Astrocyte (in vitro differentiated cells and primary cell): ENCODE measurements at regions not wholly inside any gene's neighbourhood (a gene's known extent, or its start where the extent isn't known, plus 50 kb on each side); places are given as distances from the start of the nearest gene placed in this dataset.
"Not testable (repeated sequence)": the region's sequence is repeated elsewhere in the genome, so short reads cannot be mapped to it uniquely, and the experiment has no call there.

Experiments
- DNase-seq: peaks from one replicate; pipeline ENCODE4 v3.0.0-alpha.2; 2010; ENCODE audit warnings: low read depth
- FAIRE-seq: peaks from 2 replicates; lab custom pipeline; 2011; peaks lifted over from hg19 to GRCh38; lab: Jason Lieb, UNC
- H2AFZ ChIP-seq: 2 replicates; pipeline ENCODE4 v1.6.0; 2012; ENCODE audit warnings: low read depth, low read length, inconsistent platforms
- H3K27ac ChIP-seq: 2 replicates; pipeline ENCODE4 v1.5.1; 2011; ENCODE audit warnings: low read depth, low read length, inconsistent platforms
- H3K27me3 ChIP-seq: 2 replicates; pipeline ENCODE4 v1.6.0; 2011; ENCODE audit warnings: low read length, inconsistent platforms; ENCODE audit not compliant: insufficient read depth
- H3K36me3 ChIP-seq: 2 replicates; pipeline ENCODE4 v1.5.1; 2011; ENCODE audit warnings: low read length, inconsistent platforms; ENCODE audit not compliant: insufficient read depth
- H3K4me1 ChIP-seq: 2 replicates; pipeline ENCODE4 v1.5.1; 2011; ENCODE audit warnings: low read length, inconsistent platforms; ENCODE audit not compliant: insufficient read depth
- H3K4me2 ChIP-seq: 2 replicates; pipeline ENCODE4 v1.6.0; 2012; ENCODE audit warnings: low read length, inconsistent platforms
- H3K4me3 ChIP-seq: 2 replicates; pipeline ENCODE4 v1.5.1; 2011; ENCODE audit warnings: low read depth, mild to moderate bottlenecking, low read length, inconsistent platforms; ENCODE audit not compliant: insufficient read depth
- H3K79me2 ChIP-seq: 2 replicates; pipeline ENCODE4 v1.6.0; 2012; ENCODE audit warnings: mild to moderate bottlenecking, low read length, inconsistent platforms; ENCODE audit not compliant: insufficient read depth
- H3K9ac ChIP-seq: 2 replicates; pipeline ENCODE4 v1.6.0; 2012; ENCODE audit warnings: mild to moderate bottlenecking, low read length, inconsistent platforms
- H3K9me3 ChIP-seq: 2 replicates; pipeline ENCODE4 v1.5.1; 2012; ENCODE audit warnings: low read depth, mild to moderate bottlenecking, low read length, inconsistent platforms; ENCODE audit not compliant: insufficient read depth
- H4K20me1 ChIP-seq: 2 replicates; pipeline ENCODE4 v1.6.0; 2012; ENCODE audit warnings: low read length, inconsistent platforms; ENCODE audit not compliant: insufficient read depth
- H3K27ac Mint-ChIP-seq: one replicate; pipeline ENCODE4 v1.8.0; 2021; ENCODE audit warnings: mild to moderate bottlenecking, mixed read lengths; ENCODE audit not compliant: unreplicated experiment
- H3K27me3 Mint-ChIP-seq: one replicate; pipeline ENCODE4 v1.8.0; 2021; ENCODE audit warnings: low read depth, mixed read lengths; ENCODE audit not compliant: unreplicated experiment
- H3K36me3 Mint-ChIP-seq: one replicate; pipeline ENCODE4 v1.8.0; 2021; ENCODE audit warnings: low read depth, mixed read lengths; ENCODE audit not compliant: unreplicated experiment
- H3K4me1 Mint-ChIP-seq: one replicate; pipeline ENCODE4 v1.8.0; 2021; ENCODE audit warnings: low read depth, mixed read lengths; ENCODE audit not compliant: unreplicated experiment
- H3K4me3 Mint-ChIP-seq: one replicate; pipeline ENCODE4 v1.8.0; 2021; ENCODE audit warnings: mild to moderate bottlenecking, moderate library complexity, mixed read lengths; ENCODE audit not compliant: unreplicated experiment
- H3K9me3 Mint-ChIP-seq: one replicate; pipeline ENCODE4 v1.8.0; 2021; ENCODE audit warnings: mild to moderate bottlenecking, mixed read lengths; ENCODE audit not compliant: unreplicated experiment
- CTCF ChIP-seq: IDR thresholded peaks from 2 replicates; pipeline ENCODE4 v1.5.1; 2011; ENCODE audit warnings: low read depth, mild to moderate bottlenecking, inconsistent platforms, low read length, moderate library complexity; ENCODE audit not compliant: insufficient read depth
- EZH2 ChIP-seq: IDR thresholded peaks from 2 replicates; pipeline ENCODE4 v1.6.1; 2012; ENCODE audit warnings: mild to moderate bottlenecking, low read length, inconsistent platforms; ENCODE audit not compliant: insufficient read depth

DNA sequence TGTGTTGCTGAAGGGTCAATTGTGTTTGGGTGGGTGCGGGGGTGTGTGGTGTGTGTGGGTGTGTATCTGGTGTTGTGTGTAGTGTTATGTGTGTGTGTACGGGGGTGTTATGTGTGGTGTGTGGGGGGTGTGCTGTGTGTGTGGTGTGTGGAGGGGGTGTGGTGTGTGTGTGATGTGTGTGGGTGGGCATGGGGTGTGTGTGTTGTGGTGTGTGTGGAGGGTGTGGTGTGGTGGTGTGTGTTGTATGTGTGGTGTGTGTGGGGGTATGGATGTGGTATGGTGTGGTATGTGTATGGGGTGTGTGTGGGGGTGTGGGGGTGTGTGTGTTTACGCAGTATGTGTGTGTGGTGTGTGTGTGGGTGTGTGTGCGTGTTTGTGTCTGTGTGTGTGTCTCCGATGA is 110.8 kb downstream of the ZNF22 start:
- no peaks in the 10 kb centered on the region for H3K9me3 ChIP-seq

GRCh38 chr10:45117940-45118339 is 117.2 kb downstream of the ZNF22 start:
- not testable (repeated sequence) for H3K9me3 Mint-ChIP-seq, H3K79me2 ChIP-seq, H3K4me1 ChIP-seq, DNase-seq, H3K4me1 Mint-ChIP-seq, H3K9me3 ChIP-seq, H4K20me1 ChIP-seq, H3K27ac Mint-ChIP-seq, H3K27ac ChIP-seq, H2AFZ ChIP-seq, FAIRE-seq, H3K4me2 ChIP-seq, H3K36me3 Mint-ChIP-seq, H3K4me3 Mint-ChIP-seq, H3K4me3 ChIP-seq, H3K27me3 ChIP-seq, H3K36me3 ChIP-seq, H3K9ac ChIP-seq
- peaks cover 22% of the 10 kb centered on the region for H3K27me3 Mint-ChIP-seq

More for the DNA sequence above, 110.8 kb downstream of the ZNF22 start:
- no peaks in the 10 kb centered on the region for H3K36me3 Mint-ChIP-seq
- TF ChIP-seq EZH2 (no peak), CTCF (no peak)
- H3K4me3 ChIP-seq: no peak overlapping the region
- no peak overlapping the region for H3K27ac ChIP-seq
- H4K20me1 ChIP-seq: no peaks in the 10 kb centered on the region
- H3K27me3 Mint-ChIP-seq: peaks cover 2% of the 10 kb centered on the region
- H3K4me3 Mint-ChIP-seq: no peak overlapping the region
- no peaks in the 10 kb centered on the region for H3K79me2 ChIP-seq
- H3K4me1 Mint-ChIP-seq: no peaks in the 10 kb centered on the region
- no peaks in the 10 kb centered on the region for H3K36me3 ChIP-seq
- H3K27ac Mint-ChIP-seq: no peak overlapping the region
- no peak overlapping the region for H2AFZ ChIP-seq
- no peak for FAIRE-seq
- no peak overlapping the region for H3K9ac ChIP-seq
- no peak for DNase-seq
- no peaks in the 10 kb centered on the region for H3K9me3 Mint-ChIP-seq
- no peak overlapping the region for H3K4me2 ChIP-seq
- no peaks in the 10 kb centered on the region for H3K4me1 ChIP-seq
- H3K27me3 ChIP-seq: no peaks in the 10 kb centered on the region

DNA sequence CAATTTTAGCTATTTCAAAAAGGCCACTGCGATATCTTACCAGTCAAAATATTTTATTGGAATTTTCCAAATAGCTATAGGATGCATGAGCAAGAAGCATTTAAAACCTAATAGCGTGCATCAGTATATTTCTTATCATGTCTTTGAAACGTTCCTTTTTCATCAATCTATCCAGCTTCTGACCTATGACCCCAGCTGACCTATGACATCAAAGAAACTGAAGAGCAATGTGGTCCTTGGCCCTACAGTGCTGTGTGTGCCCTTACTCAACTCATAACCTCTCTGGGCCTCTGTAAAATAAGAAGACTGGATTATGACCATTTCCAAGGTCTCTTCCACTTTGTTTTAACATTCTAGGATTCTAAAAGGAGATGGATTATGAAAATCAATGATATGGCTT is 118.2 kb downstream of the ZNF22 start:
- FAIRE-seq (no peak), DNase-seq (no peak)
- Histone ChIP-seq H3K9me3 (no peaks in the 10 kb centered on the region), H3K4me1 (no peaks in the 10 kb centered on the region), H3K4me3 (no peak overlapping the region), H3K79me2 (no peaks in the 10 kb centered on the region), H2AFZ (no peak overlapping the region), H3K4me2 (no peak overlapping the region), H4K20me1 (no peaks in the 10 kb centered on the region), H3K9ac (no peak overlapping the region), H3K27ac (no peak overlapping the region), H3K36me3 (no peaks in the 10 kb centered on the region), H3K27me3 (no peaks in the 10 kb centered on the region)
- TF ChIP-seq CTCF (no peak), EZH2 (no peak)
- Mint-ChIP-seq H3K36me3 (no peaks in the 10 kb centered on the region), H3K27me3 (peaks cover 22% of the 10 kb centered on the region), H3K27ac (no peak overlapping the region), H3K4me1 (no peaks in the 10 kb centered on the region), H3K4me3 (no peak overlapping the region), H3K9me3 (no peaks in the 10 kb centered on the region)

DNA sequence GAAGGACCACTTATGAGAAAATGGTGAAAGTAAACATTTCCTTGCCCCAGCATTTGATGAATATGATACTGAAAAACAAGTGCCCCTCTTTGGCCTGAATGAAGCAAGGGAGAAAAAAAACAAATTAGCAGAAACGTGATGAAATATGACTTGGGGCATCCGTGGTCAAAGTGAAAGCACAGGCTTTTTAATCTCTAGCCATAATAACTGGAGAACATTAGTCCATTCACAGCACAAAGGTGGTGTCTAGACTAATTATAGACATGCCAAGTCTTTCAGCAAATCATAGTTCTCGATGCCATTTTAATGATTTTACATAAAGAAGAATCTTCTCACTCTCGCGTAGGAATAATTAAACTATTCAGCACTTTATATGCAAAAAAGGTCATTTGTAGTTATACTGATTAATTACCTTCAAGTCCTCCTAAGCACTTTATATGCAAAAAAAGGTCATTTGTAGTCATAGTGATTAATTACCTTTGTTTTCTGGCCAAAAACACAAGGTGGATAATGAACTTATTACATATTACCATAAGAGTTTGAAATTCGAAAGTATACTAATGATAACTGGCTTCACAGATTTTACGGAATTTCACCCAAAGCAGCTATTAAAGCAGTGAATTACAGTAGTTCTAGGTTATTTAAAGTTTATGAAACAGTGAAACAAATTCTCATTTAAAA is 121.6 kb downstream of the ZNF22 start:
- not testable (repeated sequence) for H3K4me2 ChIP-seq, H3K9me3 ChIP-seq, H3K4me1 Mint-ChIP-seq, FAIRE-seq, DNase-seq, H3K36me3 Mint-ChIP-seq, H3K9ac ChIP-seq, H3K27ac ChIP-seq, H2AFZ ChIP-seq, H3K27me3 ChIP-seq, H3K27ac Mint-ChIP-seq, H3K36me3 ChIP-seq, H3K4me1 ChIP-seq, H3K79me2 ChIP-seq, H3K4me3 ChIP-seq, H4K20me1 ChIP-seq, H3K4me3 Mint-ChIP-seq, H3K9me3 Mint-ChIP-seq
- peaks cover 16% of the 10 kb centered on the region for H3K27me3 Mint-ChIP-seq
